ENCODE measurements at regions not wholly inside any gene's neighbourhood (a gene's known extent, or its start where the extent isn't known, plus 50 kb on each side); places are given as distances from the start of the nearest gene placed in this dataset.
"Not testable (repeated sequence)": the region's sequence is repeated elsewhere in the genome, so short reads cannot be mapped to it uniquely, and the experiment has no call there.

- H3K27me3 ChIP-seq (replicated peaks in 2 of 5; ENCODE audit: control insufficient read depth in 4 of 5, insufficient read depth in 5 of 5, low read length in 4 of 5); H3K4me1 ChIP-seq (ENCODE audit: control extremely low read depth in 1 of 4, control insufficient read depth in 4 of 4, insufficient read depth in 4 of 4, low read length in 3 of 4); CTCF ChIA-PET; POLR2A ChIA-PET; DNase-seq; H3K9me3 ChIP-seq (ENCODE audit: control extremely low read depth in 1 of 5, control insufficient read depth in 4 of 5, insufficient read depth in 2 of 5, low read depth in 1 of 5, low read length in 4 of 5); H3K36me3 ChIP-seq (ENCODE audit: control insufficient read depth in 4 of 4, insufficient read depth in 4 of 4, low read length in 3 of 4); H3K4me3 ChIP-seq (ENCODE audit: control insufficient read depth in 1 of 7, extremely low read depth in 1 of 7, insufficient read depth in 4 of 7, low read depth in 2 of 7, low read length in 6 of 7); H3K27ac ChIP-seq (ENCODE audit: insufficient read depth in 1 of 2, low read depth in 1 of 2, low read length in 2 of 2, poor library complexity in 1 of 2, severe bottlenecking in 2 of 2): not testable (repeated sequence)
- 0% methylated on average over 1 of the region's 5 CpGs for WGBS (ENCODE audit: insufficient coverage)
Measured at GRCh38 chr12:126049501-126049900, 984.3 kb downstream of the AACS start.

GRCh38 chr12:126051611-126052107 is 986.4 kb downstream of the AACS start:
- no peaks in the 10 kb centered on the region for H3K4me1 ChIP-seq (ENCODE audit: control extremely low read depth in 1 of 4, control insufficient read depth in 4 of 4, insufficient read depth in 4 of 4, low read length in 3 of 4)
- no peak for DNase-seq
- H3K27ac ChIP-seq (ENCODE audit: insufficient read depth in 1 of 2, low read depth in 1 of 2, low read length in 2 of 2, poor library complexity in 1 of 2, severe bottlenecking in 2 of 2): no peak overlapping the region
- WGBS (ENCODE audit: insufficient coverage): 50% methylated on average over 2 of the region's 6 CpGs
- no peaks in the 10 kb centered on the region for H3K36me3 ChIP-seq (ENCODE audit: control insufficient read depth in 4 of 4, insufficient read depth in 4 of 4, low read length in 3 of 4)
- H3K9me3 ChIP-seq (ENCODE audit: control extremely low read depth in 1 of 5, control insufficient read depth in 4 of 5, insufficient read depth in 2 of 5, low read depth in 1 of 5, low read length in 4 of 5): no peaks in the 10 kb centered on the region
- no peaks in the 10 kb centered on the region for H3K27me3 ChIP-seq (replicated peaks in 2 of 5; ENCODE audit: control insufficient read depth in 4 of 5, insufficient read depth in 5 of 5, low read length in 4 of 5)
- CTCF ChIA-PET: no interaction called here
- POLR2A ChIA-PET: no interaction called here
- H3K4me3 ChIP-seq (ENCODE audit: control insufficient read depth in 1 of 7, extremely low read depth in 1 of 7, insufficient read depth in 4 of 7, low read depth in 2 of 7, low read length in 6 of 7): no peak overlapping the region

- ChIA-PET CTCF (no interaction called here), POLR2A (no interaction called here)
Measured at GRCh38 chr12:126055521-126055920, 990.3 kb downstream of the AACS start.

GRCh38 chr12:126061777-126062176 is 996.5 kb downstream of the AACS start:
- WGBS (ENCODE audit: insufficient coverage): 93% methylated on average over 3 of the region's 6 CpGs
- H3K36me3 ChIP-seq (ENCODE audit: control insufficient read depth in 4 of 4, insufficient read depth in 4 of 4, low read length in 3 of 4): no peaks in the 10 kb centered on the region
- no peak overlapping the region for H3K27ac ChIP-seq (ENCODE audit: insufficient read depth in 1 of 2, low read depth in 1 of 2, low read length in 2 of 2, poor library complexity in 1 of 2, severe bottlenecking in 2 of 2)
- no peaks in the 10 kb centered on the region for H3K4me1 ChIP-seq (ENCODE audit: control extremely low read depth in 1 of 4, control insufficient read depth in 4 of 4, insufficient read depth in 4 of 4, low read length in 3 of 4)
- no peak overlapping the region for H3K4me3 ChIP-seq (ENCODE audit: control insufficient read depth in 1 of 7, extremely low read depth in 1 of 7, insufficient read depth in 4 of 7, low read depth in 2 of 7, low read length in 6 of 7)
- no peaks in the 10 kb centered on the region for H3K9me3 ChIP-seq (ENCODE audit: control extremely low read depth in 1 of 5, control insufficient read depth in 4 of 5, insufficient read depth in 2 of 5, low read depth in 1 of 5, low read length in 4 of 5)
- no peak for DNase-seq
- CTCF ChIA-PET: no interaction called here
- POLR2A ChIA-PET: no interaction called here
- no peaks in the 10 kb centered on the region for H3K27me3 ChIP-seq (replicated peaks in 2 of 5; ENCODE audit: control insufficient read depth in 4 of 5, insufficient read depth in 5 of 5, low read length in 4 of 5)

More at GRCh38 chr12:126055521-126055920, 990.3 kb downstream of the AACS start:
- DNase-seq: no peak
- WGBS (ENCODE audit: insufficient coverage): 100% methylated on average over 2 of the region's 4 CpGs
- no peaks in the 10 kb centered on the region for H3K9me3 ChIP-seq (ENCODE audit: control extremely low read depth in 1 of 5, control insufficient read depth in 4 of 5, insufficient read depth in 2 of 5, low read depth in 1 of 5, low read length in 4 of 5)
- no peak overlapping the region for H3K4me3 ChIP-seq (ENCODE audit: control insufficient read depth in 1 of 7, extremely low read depth in 1 of 7, insufficient read depth in 4 of 7, low read depth in 2 of 7, low read length in 6 of 7)
- H3K27me3 ChIP-seq (replicated peaks in 2 of 5; ENCODE audit: control insufficient read depth in 4 of 5, insufficient read depth in 5 of 5, low read length in 4 of 5): no peaks in the 10 kb centered on the region
- no peaks in the 10 kb centered on the region for H3K4me1 ChIP-seq (ENCODE audit: control extremely low read depth in 1 of 4, control insufficient read depth in 4 of 4, insufficient read depth in 4 of 4, low read length in 3 of 4)
- H3K27ac ChIP-seq (ENCODE audit: insufficient read depth in 1 of 2, low read depth in 1 of 2, low read length in 2 of 2, poor library complexity in 1 of 2, severe bottlenecking in 2 of 2): no peak overlapping the region
- no peaks in the 10 kb centered on the region for H3K36me3 ChIP-seq (ENCODE audit: control insufficient read depth in 4 of 4, insufficient read depth in 4 of 4, low read length in 3 of 4)

GRCh38 chr12:126064028-126064427 is 998.8 kb downstream of the AACS start:
- H3K4me3 ChIP-seq (ENCODE audit: control insufficient read depth in 1 of 7, extremely low read depth in 1 of 7, insufficient read depth in 4 of 7, low read depth in 2 of 7, low read length in 6 of 7): no peak overlapping the region
- no peaks in the 10 kb centered on the region for H3K9me3 ChIP-seq (ENCODE audit: control extremely low read depth in 1 of 5, control insufficient read depth in 4 of 5, insufficient read depth in 2 of 5, low read depth in 1 of 5, low read length in 4 of 5)
- ChIA-PET POLR2A (no interaction called here), CTCF (no interaction called here)
- 83% methylated on average over 4 of the region's 5 CpGs for WGBS (ENCODE audit: insufficient coverage)
- H3K36me3 ChIP-seq (ENCODE audit: control insufficient read depth in 4 of 4, insufficient read depth in 4 of 4, low read length in 3 of 4): no peaks in the 10 kb centered on the region
- H3K27ac ChIP-seq (ENCODE audit: insufficient read depth in 1 of 2, low read depth in 1 of 2, low read length in 2 of 2, poor library complexity in 1 of 2, severe bottlenecking in 2 of 2): no peak overlapping the region
- no peak for DNase-seq
- H3K27me3 ChIP-seq (replicated peaks in 2 of 5; ENCODE audit: control insufficient read depth in 4 of 5, insufficient read depth in 5 of 5, low read length in 4 of 5): no peaks in the 10 kb centered on the region
- H3K4me1 ChIP-seq (ENCODE audit: control extremely low read depth in 1 of 4, control insufficient read depth in 4 of 4, insufficient read depth in 4 of 4, low read length in 3 of 4): no peaks in the 10 kb centered on the region

- WGBS (ENCODE audit: insufficient coverage): 95% methylated on average over 2 of the region's 3 CpGs
- Histone ChIP-seq H3K27me3 (replicated peaks in 2 of 5; ENCODE audit: control insufficient read depth in 4 of 5, insufficient read depth in 5 of 5, low read length in 4 of 5) (no peaks in the 10 kb centered on the region), H3K36me3 (ENCODE audit: control insufficient read depth in 4 of 4, insufficient read depth in 4 of 4, low read length in 3 of 4) (no peaks in the 10 kb centered on the region), H3K9me3 (ENCODE audit: control extremely low read depth in 1 of 5, control insufficient read depth in 4 of 5, insufficient read depth in 2 of 5, low read depth in 1 of 5, low read length in 4 of 5) (peaks cover 0 to 20% (median 11%) of the 10 kb centered on the region in 5 experiments), H3K27ac (ENCODE audit: insufficient read depth in 1 of 2, low read depth in 1 of 2, low read length in 2 of 2, poor library complexity in 1 of 2, severe bottlenecking in 2 of 2) (no peak overlapping the region), H3K4me1 (ENCODE audit: control extremely low read depth in 1 of 4, control insufficient read depth in 4 of 4, insufficient read depth in 4 of 4, low read length in 3 of 4) (no peaks in the 10 kb centered on the region), H3K4me3 (ENCODE audit: control insufficient read depth in 1 of 7, extremely low read depth in 1 of 7, insufficient read depth in 4 of 7, low read depth in 2 of 7, low read length in 6 of 7) (no peak overlapping the region)
- ChIA-PET POLR2A (no interaction called here), CTCF (interaction anchor here (0.6 to 1.2 kb wide), 3 partner anchors 10 to 815 kb away, joined by 3 read pairs; no protein-coding TSS in a partner anchor)
- DNase-seq: no peak
Measured at GRCh38 chr12:126067626-126068329, 1002.5 kb downstream of the AACS start.

- Histone ChIP-seq H3K27me3 (replicated peaks in 2 of 5; ENCODE audit: control insufficient read depth in 4 of 5, insufficient read depth in 5 of 5, low read length in 4 of 5) (no peaks in the 10 kb centered on the region), H3K9me3 (ENCODE audit: control extremely low read depth in 1 of 5, control insufficient read depth in 4 of 5, insufficient read depth in 2 of 5, low read depth in 1 of 5, low read length in 4 of 5) (peaks cover 0 to 23% (median 11%) of the 10 kb centered on the region in 5 experiments), H3K4me1 (ENCODE audit: control extremely low read depth in 1 of 4, control insufficient read depth in 4 of 4, insufficient read depth in 4 of 4, low read length in 3 of 4) (no peaks in the 10 kb centered on the region), H3K4me3 (ENCODE audit: control insufficient read depth in 1 of 7, extremely low read depth in 1 of 7, insufficient read depth in 4 of 7, low read depth in 2 of 7, low read length in 6 of 7) (no peak overlapping the region), H3K36me3 (ENCODE audit: control insufficient read depth in 4 of 4, insufficient read depth in 4 of 4, low read length in 3 of 4) (no peaks in the 10 kb centered on the region), H3K27ac (ENCODE audit: insufficient read depth in 1 of 2, low read depth in 1 of 2, low read length in 2 of 2, poor library complexity in 1 of 2, severe bottlenecking in 2 of 2) (no peak overlapping the region)
- ChIA-PET POLR2A (no interaction called here), CTCF (interaction anchor here (1.1 to 1.2 kb wide), 2 partner anchors 678 to 805 kb away, joined by 4 to 5 read pairs; no protein-coding TSS in a partner anchor)
- peak; percentile 69 to 77 (median 75) for DNase-seq
- 20% methylated on average over 4 of the region's 4 CpGs for WGBS (ENCODE audit: insufficient coverage)
Measured at GRCh38 chr12:126069549-126070165, 1004.4 kb downstream of the AACS start.

Measured in common myeloid progenitor, CD34-positive (primary cell).